ENCODE measurements at regions not wholly inside any gene's neighbourhood (a gene's known extent, or its start where the extent isn't known, plus 50 kb on each side); places are given as distances from the start of the nearest gene placed in this dataset.

- ChIA-PET CTCF (no interaction called here), POLR2A (no interaction called here)
- WGBS (ENCODE audit: missing lambda C conversion rate), result 78% methylated on average over 1 of the region's 1 CpG
- FAIRE-seq (no peak), DNase-seq (ENCODE audit: low read depth in 1 of 2, low spot score in 1 of 2) (no peak), ATAC-seq (no peak)
- no peak for TF ChIP-seq ZC3H11A (IDR thresholded peaks at IDR 0.05)
- TF ChIP-seq PHF8 (IDR thresholded peaks at IDR 0.05; ENCODE audit: borderline replicate concordance, low read depth), result no peak
- no peak for TF ChIP-seq ESRRA (IDR thresholded peaks at IDR 0.05; ENCODE audit: borderline replicate concordance, low read length)
- TF ChIP-seq ZNF302 (CRISPR knock-in tag; IDR thresholded peaks at IDR 0.05), result no peak
- no peak for TF ChIP-seq PBX3 (IDR thresholded peaks at IDR 0.05)
- TF ChIP-seq CEBPB (IDR thresholded peaks at IDR 0.05), result no peak
- TF ChIP-seq MYC (IDR thresholded peaks at IDR 0.05; ENCODE audit: borderline replicate concordance, low read length), result no peak
- no peak for TF ChIP-seq REST (IDR thresholded peaks at IDR 0.05)
- no peak for TF ChIP-seq JUNB (IDR thresholded peaks at IDR 0.05)
- no peak for TF ChIP-seq FOSB (CRISPR knock-in tag; IDR thresholded peaks at IDR 0.05)
- TF ChIP-seq MAZ (IDR thresholded peaks at IDR 0.05; ENCODE audit: borderline replicate concordance, low read depth, low read length), result no peak
- no peak for TF ChIP-seq HMGXB4 (CRISPR knock-in tag; IDR thresholded peaks at IDR 0.05; ENCODE audit: borderline replicate concordance)
- no peak for TF ChIP-seq CTCF (IDR thresholded peaks at IDR 0.05)
- TF ChIP-seq RNF2 (IDR thresholded peaks at IDR 0.05; ENCODE audit: borderline replicate concordance, low read depth), result no peak
- TF ChIP-seq ZFP36 (IDR thresholded peaks at IDR 0.05; ENCODE audit: borderline replicate concordance, partially characterized antibody), result no peak
- no peak for TF ChIP-seq CBX8 (IDR thresholded peaks at IDR 0.05)
- TF ChIP-seq FOXS1 (CRISPR knock-in tag; IDR thresholded peaks at IDR 0.05), result no peak
- TF ChIP-seq HOXB13 (CRISPR knock-in tag; IDR thresholded peaks at IDR 0.05; ENCODE audit: low read depth), result no peak
- no peak for TF ChIP-seq EP300 (IDR thresholded peaks at IDR 0.05)
- Histone ChIP-seq H3K4me2 (no peak overlapping the region), H3K4me1 (no peaks in the 10 kb centered on the region), H3K4me3 (no peak overlapping the region), H3K9me3 (no peaks in the 10 kb centered on the region), H3K27ac (no peak overlapping the region)
These were observed 148.4 kb upstream of the SPRY1 start for GRCh38 chr4:123248085-123248659.
